Duodenal mucosa (tissue), 2 donors: ENCODE measurements at regions not wholly inside any gene's neighbourhood (a gene's known extent, or its start where the extent isn't known, plus 50 kb on each side); places are given as distances from the start of the nearest gene placed in this dataset.

Source experiments
- H3K27ac ChIP-seq: one replicate; pipeline ENCODE4 v1.7.0; 2013; ENCODE audit warnings: low read depth, low read length
- H3K27me3 ChIP-seq, 2 donors: one replicate each; pipeline ENCODE4 v1.7.0; 2013; ENCODE audit warnings: low read length in 2 of 2, control low read depth in 1 of 2; ENCODE audit not compliant: insufficient read depth in 2 of 2, control insufficient read depth in 1 of 2
- H3K36me3 ChIP-seq, 2 donors: one replicate each; pipeline ENCODE4 v1.7.0; 2013; ENCODE audit warnings: low read length in 2 of 2, control low read depth in 1 of 2; ENCODE audit not compliant: insufficient read depth in 2 of 2, control insufficient read depth in 1 of 2
- H3K4me1 ChIP-seq, 2 donors: one replicate each; pipeline ENCODE4 v1.7.0; 2013; ENCODE audit warnings: low read length in 2 of 2, control low read depth in 1 of 2; ENCODE audit not compliant: insufficient read depth in 2 of 2, control insufficient read depth in 1 of 2
- H3K4me3 ChIP-seq, 2 donors: one replicate each; pipeline ENCODE4 v1.7.0; 2013; ENCODE audit warnings: low read length in 2 of 2, low read depth in 1 of 2
- H3K9ac ChIP-seq, 2 donors: one replicate each; pipeline ENCODE4 v1.7.0; 2013; ENCODE audit warnings: low read length in 2 of 2, low read depth in 1 of 2
- H3K9me3 ChIP-seq, 2 donors: one replicate each; pipeline ENCODE4 v1.7.0; 2013; ENCODE audit warnings: low read length in 2 of 2, control low read depth in 1 of 2; ENCODE audit not compliant: control insufficient read depth in 1 of 2

GRCh38 chr2:4732560-4732959 lies 959.6 kb upstream of the SOX11 start:
- Histone ChIP-seq H3K36me3 (no peaks in the 10 kb centered on the region), H3K27me3 (no peaks in the 10 kb centered on the region), H3K4me3 (no peak overlapping the region), H3K9ac (no peak overlapping the region), H3K27ac (no peak overlapping the region), H3K4me1 (no peaks in the 10 kb centered on the region), H3K9me3 (no peaks in the 10 kb centered on the region)

- Histone ChIP-seq H3K36me3 (no peaks in the 10 kb centered on the region), H3K27me3 (no peaks in the 10 kb centered on the region), H3K27ac (no peak overlapping the region), H3K9ac (no peak overlapping the region), H3K4me1 (no peaks in the 10 kb centered on the region), H3K9me3 (peaks cover 12 to 23% of the 10 kb centered on the region in 2 donors), H3K4me3 (no peak overlapping the region)
These were observed 946.9 kb upstream of the SOX11 start for GRCh38 chr2:4745056-4745991.

GRCh38 chr2:4753721-4754120 lies 938.5 kb upstream of the SOX11 start:
- Histone ChIP-seq H3K4me1 (no peaks in the 10 kb centered on the region), H3K27me3 (no peaks in the 10 kb centered on the region), H3K4me3 (no peak overlapping the region), H3K9ac (no peak overlapping the region), H3K9me3 (peaks cover 6 to 14% of the 10 kb centered on the region in 2 donors), H3K27ac (no peak overlapping the region), H3K36me3 (no peaks in the 10 kb centered on the region)

GRCh38 chr2:4762951-4763376 lies 929.2 kb upstream of the SOX11 start:
- Histone ChIP-seq H3K9ac (no peak overlapping the region), H3K27ac (no peak overlapping the region), H3K36me3 (no peaks in the 10 kb centered on the region), H3K4me1 (no peaks in the 10 kb centered on the region), H3K27me3 (no peaks in the 10 kb centered on the region), H3K9me3 (peaks cover 0 to 8% of the 10 kb centered on the region in 2 donors), H3K4me3 (no peak overlapping the region)

GRCh38 chr2:4765787-4766530 lies 926.2 kb upstream of the SOX11 start:
- peaks cover 0 to 9% of the 10 kb centered on the region in 2 donors for H3K9me3 ChIP-seq
- no peak overlapping the region for H3K27ac ChIP-seq
- no peaks in the 10 kb centered on the region for H3K4me1 ChIP-seq
- no peak overlapping the region for H3K4me3 ChIP-seq
- H3K9ac ChIP-seq, result no peak overlapping the region
- H3K27me3 ChIP-seq, result no peaks in the 10 kb centered on the region
- no peaks in the 10 kb centered on the region for H3K36me3 ChIP-seq

GRCh38 chr2:4775668-4776067 lies 916.5 kb upstream of the SOX11 start:
- Histone ChIP-seq H3K27ac (no peak overlapping the region), H3K9ac (no peak overlapping the region), H3K27me3 (no peaks in the 10 kb centered on the region), H3K9me3 (peaks cover 0 to 13% of the 10 kb centered on the region in 2 donors), H3K4me3 (no peak overlapping the region), H3K36me3 (no peaks in the 10 kb centered on the region), H3K4me1 (no peaks in the 10 kb centered on the region)

GRCh38 chr2:4780679-4781078 lies 911.5 kb upstream of the SOX11 start:
- Histone ChIP-seq H3K9ac (no peak overlapping the region), H3K9me3 (peaks cover 8 to 16% of the 10 kb centered on the region in 2 donors), H3K27ac (no peak overlapping the region), H3K4me1 (no peaks in the 10 kb centered on the region), H3K4me3 (no peak overlapping the region), H3K36me3 (no peaks in the 10 kb centered on the region), H3K27me3 (no peaks in the 10 kb centered on the region)

GRCh38 chr2:4782647-4783046 lies 909.5 kb upstream of the SOX11 start:
- Histone ChIP-seq H3K4me3 (no peak overlapping the region), H3K4me1 (no peaks in the 10 kb centered on the region), H3K27me3 (no peaks in the 10 kb centered on the region), H3K9me3 (peaks cover 10 to 16% of the 10 kb centered on the region in 2 donors), H3K9ac (no peak overlapping the region), H3K27ac (no peak overlapping the region), H3K36me3 (no peaks in the 10 kb centered on the region)

GRCh38 chr2:4791488-4791887 lies 900.7 kb upstream of the SOX11 start:
- Histone ChIP-seq H3K27ac (no peak overlapping the region), H3K4me1 (no peaks in the 10 kb centered on the region), H3K36me3 (no peaks in the 10 kb centered on the region), H3K4me3 (no peak overlapping the region), H3K9me3 (peaks cover 4 to 14% of the 10 kb centered on the region in 2 donors), H3K27me3 (no peaks in the 10 kb centered on the region), H3K9ac (no peak overlapping the region)

- Histone ChIP-seq H3K9me3 (peaks cover 5 to 14% of the 10 kb centered on the region in 2 donors), H3K36me3 (no peaks in the 10 kb centered on the region), H3K4me3 (no peak overlapping the region), H3K27ac (no peak overlapping the region), H3K9ac (no peak overlapping the region), H3K4me1 (no peaks in the 10 kb centered on the region), H3K27me3 (no peaks in the 10 kb centered on the region)
These were observed 900.1 kb upstream of the SOX11 start for GRCh38 chr2:4792126-4792525.
